HCT116 (cell line): ENCODE measurements at regions not wholly inside any gene's neighbourhood (a gene's known extent, or its start where the extent isn't known, plus 50 kb on each side); places are given as distances from the start of the nearest gene placed in this dataset.

Experiments
- ATAC-seq: fragments of 200-7000 bp; cut with Tn5 transposase; 2 replicates; pipeline ENCODE4 v1.9.1; 2020; ENCODE audit warnings: mild to moderate bottlenecking, moderate library complexity
- BruUV-seq: library from RNA; stranded (reverse); fragments of 400-500 nt; replicated peaks from 2 replicates; lab custom pipeline; 2021; lab: Mats Ljungman, UMichigan
- CTCF ChIA-PET: fragments of 300-600 bp; sonication (Branson Sonifier 250); formaldehyde crosslinking; loops from one replicate; lab custom pipeline; 2021; ENCODE audit warnings: antibody characterized with exemption; lab: Charles Lee
- POLR2A ChIA-PET: fragments of 300-600, 350-600 bp; sonication (Branson Sonifier 250); formaldehyde crosslinking; loops from one replicate; lab custom pipeline; 2021; ENCODE audit warnings: antibody characterized with exemption; lab: Charles Lee
- RAD21 ChIA-PET, 2 experiments: fragments of 300-600 bp; sonication (Branson Sonifier 250); formaldehyde crosslinking; loops; one replicate each; lab custom pipeline; 2023; ENCODE audit warnings: low total read pairs in 2 of 2; ENCODE audit not compliant: uncharacterized antibody in 2 of 2, unreplicated experiment in 2 of 2, low non-redundant PET in 1 of 2; lab: Charles Lee
- DNase-seq: peaks from one replicate; pipeline ENCODE4 v3.0.0-alpha.2; 2010; ENCODE audit warnings: low read depth, low spot score
- H2AFZ ChIP-seq: fragments of 200-600 bp; shearing (Covaris generic), sonication (generic); 2 replicates; pipeline ENCODE4 v1.6.1; 2017; ENCODE audit warnings: low read depth, mixed run types, mixed read lengths, antibody characterized with exemption, low read length; ENCODE audit not compliant: poor library complexity, severe bottlenecking
- H3K27ac ChIP-seq: 2 replicates; pipeline ENCODE4 v1.5.1; 2012; ENCODE audit warnings: low read depth, low read length
- H3K27me3 ChIP-seq: fragments of 200-600 bp; sonication (generic); 2 replicates; pipeline ENCODE4 v1.6.1; 2016; ENCODE audit warnings: mixed run types, low read length, mixed read lengths; ENCODE audit not compliant: insufficient read depth
- H3K36me3 ChIP-seq, 2 experiments: fragments of 200-500 bp in 1 of 2; fragments of 200-600 bp in 1 of 2; sonication (Bioruptor generic) in 1 of 2; sonication (generic) in 1 of 2; 2 replicates each; pipeline versions ENCODE4 v1.5.1 to v1.6.1; 2014 to 2016; ENCODE audit warnings: low read length in 2 of 2, inconsistent platforms in 1 of 2, mixed read lengths in 1 of 2, mixed run types in 1 of 2; ENCODE audit not compliant: insufficient read depth in 2 of 2, control insufficient read depth in 1 of 2
- H3K4me1 ChIP-seq, 2 experiments: fragments of 200-600 bp in 1 of 2; sonication (generic) in 1 of 2; 2 replicates each; pipeline versions ENCODE4 v1.5.1 to v1.6.1; 2012 to 2017; ENCODE audit warnings: low read length in 2 of 2, inconsistent platforms in 1 of 2, mild to moderate bottlenecking in 1 of 2, mixed read lengths in 1 of 2, mixed run types in 1 of 2, moderate library complexity in 1 of 2; ENCODE audit not compliant: insufficient read depth in 2 of 2, control insufficient read depth in 1 of 2
- H3K4me2 ChIP-seq: fragments of 200-600 bp; sonication (generic); 2 replicates; pipeline ENCODE4 v1.6.1; 2017; ENCODE audit warnings: mixed run types, low read length, mixed read lengths
- H3K4me3 ChIP-seq, 2 experiments: fragments of 200-600 bp in 1 of 2; sonication (generic) in 1 of 2; replicated peaks in 1 of 2; 2 replicates each; pipeline ENCODE4 v1.5.1; 2011 to 2016; ENCODE audit warnings: low read length in 2 of 2, control low read depth in 1 of 2, low read depth in 1 of 2, mild to moderate bottlenecking in 1 of 2, mixed read lengths in 1 of 2, mixed run types in 1 of 2
- H3K79me2 ChIP-seq: fragments of 200-600 bp; sonication (generic); 2 replicates; pipeline ENCODE4 v1.6.1; 2017; ENCODE audit warnings: mild to moderate bottlenecking, mixed run types, low read length, moderate library complexity, mixed read lengths; ENCODE audit not compliant: insufficient read depth
- H3K9ac ChIP-seq: fragments of 200-600 bp; sonication (generic); 2 replicates; pipeline ENCODE4 v1.6.1; 2016; ENCODE audit warnings: low read length, mixed read lengths
- H3K9me2 ChIP-seq: fragments of 200-600 bp; sonication (generic), shearing (Covaris generic); 2 replicates; pipeline ENCODE4 v1.6.1; 2017; ENCODE audit warnings: mixed run types, mild to moderate bottlenecking, moderate library complexity; ENCODE audit not compliant: insufficient read depth
- H3K9me3 ChIP-seq, 2 experiments: fragments of 200-500 bp in 1 of 2; fragments of 200-600 bp in 1 of 2; sonication (Bioruptor generic) in 1 of 2; sonication (generic) in 1 of 2; 2 replicates each; pipeline ENCODE4 v1.6.1; 2014 to 2017; ENCODE audit warnings: low read length in 2 of 2, mixed read lengths in 2 of 2, inconsistent platforms in 1 of 2, low read depth in 1 of 2, mild to moderate bottlenecking in 1 of 2, mixed run types in 1 of 2, moderate library complexity in 1 of 2; ENCODE audit not compliant: control insufficient read depth in 1 of 2, insufficient read depth in 1 of 2
- H4K20me1 ChIP-seq: fragments of 200-600 bp; sonication (generic), shearing (Covaris generic); 2 replicates; pipeline ENCODE4 v1.6.1; 2017; ENCODE audit warnings: mixed run types, mild to moderate bottlenecking, moderate library complexity; ENCODE audit not compliant: insufficient read depth
- CBX3 ChIP-seq: IDR thresholded peaks from 2 replicates; pipeline ENCODE4 v1.6.1; 2012; ENCODE audit warnings: low read depth
- CEBPB ChIP-seq: IDR thresholded peaks from 2 replicates; pipeline ENCODE4 v1.6.1; 2012; ENCODE audit warnings: low read depth
- EGR1 ChIP-seq: IDR thresholded peaks from 2 replicates; pipeline ENCODE4 v1.6.1; 2012; ENCODE audit warnings: low read depth
- ELF1 ChIP-seq: IDR thresholded peaks from 2 replicates; pipeline ENCODE4 v1.6.1; 2012; ENCODE audit warnings: low read depth, borderline replicate concordance
- EZH2 ChIP-seq: fragments of 200-600 bp; sonication (generic); IDR thresholded peaks from 2 replicates; pipeline ENCODE4 v1.6.1; 2017; ENCODE audit warnings: antibody characterized with exemption, mixed run types
- FOSL1 ChIP-seq: IDR thresholded peaks from 2 replicates; pipeline ENCODE4 v1.6.1; 2012; ENCODE audit warnings: low read depth
- JUND ChIP-seq: IDR thresholded peaks from 2 replicates; pipeline ENCODE4 v1.6.1; 2012
- POLR2AphosphoS5 ChIP-seq: IDR thresholded peaks from 2 replicates; pipeline ENCODE4 v1.6.1; 2011; ENCODE audit warnings: mild to moderate bottlenecking, low read depth, low read length, moderate library complexity
- RAD21 ChIP-seq: IDR thresholded peaks from 2 replicates; pipeline ENCODE4 v1.6.1; 2012; ENCODE audit warnings: low read depth, mild to moderate bottlenecking
- SIN3A ChIP-seq: IDR thresholded peaks from 2 replicates; pipeline ENCODE4 v1.6.1; 2012; ENCODE audit warnings: low read depth
- SP1 ChIP-seq: IDR thresholded peaks from 2 replicates; pipeline ENCODE4 v1.6.1; 2012; ENCODE audit warnings: low read depth
- SRF ChIP-seq: IDR thresholded peaks from 2 replicates; pipeline ENCODE4 v1.6.1; 2012; ENCODE audit warnings: low read depth
- TCF7L2 ChIP-seq: IDR thresholded peaks from 2 replicates; pipeline ENCODE4 v1.7.0; 2011; ENCODE audit warnings: borderline replicate concordance, inconsistent platforms; ENCODE audit not compliant: insufficient read depth, insufficient read length; ENCODE audit errors: extremely low read depth
- YY1 ChIP-seq: IDR thresholded peaks from 2 replicates; pipeline ENCODE4 v1.6.1; 2011; ENCODE audit warnings: low read length, low read depth, moderate library complexity, mild to moderate bottlenecking; ENCODE audit not compliant: insufficient replicate concordance; ENCODE audit errors: extremely low read depth
- ZFX ChIP-seq: fragments of 450-650 bp; IDR thresholded peaks from 2 replicates; pipeline ENCODE4 v1.6.1; 2017
- intact Hi-C: fragments of 100-400 bp; cut with micrococcal nuclease; formaldehyde crosslinking; loops from 2 replicates; pipeline ENCODE4 v1.10.0; 2022
- TF ChIP-seq, protein P1 (sequence below): IDR thresholded peaks from 2 replicates; pipeline ENCODE4 v1.6.1; 2011; ENCODE audit warnings: mild to moderate bottlenecking, low read length, moderate library complexity; ENCODE audit not compliant: insufficient replicate concordance; ENCODE audit errors: extremely low read depth
- TF ChIP-seq, protein P2 (sequence below), 3 experiments: fragments of 200-600 bp in 1 of 3; sonication (generic) in 1 of 3; IDR thresholded peaks in 2 of 3; conservative IDR thresholded peaks in 1 of 3; 2 replicates each; pipeline ENCODE4 v1.5.1; 2012 to 2017; ENCODE audit warnings: low read depth in 2 of 3, low read length in 2 of 3, antibody characterized with exemption in 1 of 3, borderline replicate concordance in 1 of 3, control low read depth in 1 of 3, mild to moderate bottlenecking in 1 of 3, mixed read lengths in 1 of 3, mixed run types in 1 of 3, moderate library complexity in 1 of 3; ENCODE audit not compliant: insufficient read depth in 1 of 3
- TF ChIP-seq, protein P3 (sequence below): IDR thresholded peaks from 2 replicates; pipeline ENCODE4 v1.6.1; 2012
- TF ChIP-seq, protein P4 (sequence below): IDR thresholded peaks from 2 replicates; pipeline ENCODE4 v1.6.1; 2012

DNA sequence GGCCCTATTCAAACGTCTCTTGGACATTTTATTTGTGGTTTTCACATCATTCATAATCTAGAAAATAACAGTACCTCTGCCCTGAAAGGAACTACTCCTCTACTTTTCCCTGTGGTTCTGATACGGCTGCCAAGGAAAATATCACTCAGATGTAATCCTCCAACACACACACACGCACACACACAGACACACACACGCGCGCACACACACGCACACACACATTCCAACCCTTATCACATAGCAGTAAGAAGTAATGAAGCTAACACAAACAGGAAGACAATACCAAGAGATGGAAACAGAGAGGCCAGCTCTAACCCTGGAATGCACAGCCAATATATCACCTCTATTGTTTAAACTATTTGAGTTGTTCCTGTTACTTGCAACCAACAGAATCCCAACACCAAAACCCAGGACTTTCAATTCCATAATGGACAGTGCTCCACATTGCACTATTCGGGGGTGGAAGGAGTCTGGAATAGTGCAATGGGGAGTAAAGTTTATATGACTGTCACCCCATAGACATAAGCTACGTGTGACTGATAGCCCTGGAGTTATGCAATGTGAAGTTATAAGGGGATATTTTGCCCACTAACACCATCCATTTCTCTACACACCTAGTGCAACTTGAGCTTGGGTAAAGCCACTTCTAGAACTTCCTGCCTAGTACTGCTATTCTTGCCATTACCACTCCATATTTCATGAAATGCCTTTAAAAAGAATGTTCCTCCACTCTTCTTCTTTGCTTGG is 71.3 kb upstream of the FNDC3B start (continued):
- TF ChIP-seq, protein P1, sequence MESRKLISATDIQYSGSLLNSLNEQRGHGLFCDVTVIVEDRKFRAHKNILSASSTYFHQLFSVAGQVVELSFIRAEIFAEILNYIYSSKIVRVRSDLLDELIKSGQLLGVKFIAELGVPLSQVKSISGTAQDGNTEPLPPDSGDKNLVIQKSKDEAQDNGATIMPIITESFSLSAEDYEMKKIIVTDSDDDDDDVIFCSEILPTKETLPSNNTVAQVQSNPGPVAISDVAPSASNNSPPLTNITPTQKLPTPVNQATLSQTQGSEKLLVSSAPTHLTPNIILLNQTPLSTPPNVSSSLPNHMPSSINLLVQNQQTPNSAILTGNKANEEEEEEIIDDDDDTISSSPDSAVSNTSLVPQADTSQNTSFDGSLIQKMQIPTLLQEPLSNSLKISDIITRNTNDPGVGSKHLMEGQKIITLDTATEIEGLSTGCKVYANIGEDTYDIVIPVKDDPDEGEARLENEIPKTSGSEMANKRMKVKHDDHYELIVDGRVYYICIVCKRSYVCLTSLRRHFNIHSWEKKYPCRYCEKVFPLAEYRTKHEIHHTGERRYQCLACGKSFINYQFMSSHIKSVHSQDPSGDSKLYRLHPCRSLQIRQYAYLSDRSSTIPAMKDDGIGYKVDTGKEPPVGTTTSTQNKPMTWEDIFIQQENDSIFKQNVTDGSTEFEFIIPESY, result no peak
- TF ChIP-seq CEBPB (no peak), SIN3A (no peak), ZFX (no peak), SP1 (no peak), CBX3 (no peak)

DNA sequence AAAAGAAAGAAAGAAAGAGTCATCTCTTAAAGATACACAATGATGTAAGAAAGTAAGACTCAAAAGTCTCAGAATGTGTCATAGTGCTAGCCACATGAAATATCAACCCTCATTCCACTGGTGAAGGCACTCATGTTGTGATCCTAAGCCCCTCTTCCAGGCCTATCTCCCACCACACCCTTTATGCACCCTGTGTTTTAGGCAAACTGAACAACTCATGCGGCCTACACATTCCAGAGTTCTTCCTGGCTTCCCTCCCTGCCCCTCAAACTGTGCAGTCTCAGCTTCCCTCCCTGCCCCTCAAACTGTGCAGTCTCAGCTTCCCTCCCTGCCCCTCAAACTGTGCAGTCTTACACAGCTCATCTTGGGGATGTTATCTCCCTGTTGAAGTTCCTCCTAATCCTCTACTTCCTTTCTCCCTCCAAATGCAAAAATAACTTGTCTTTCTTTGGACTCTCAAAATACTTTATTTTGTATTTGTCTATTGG is 69.0 kb upstream of the FNDC3B start:
- intact Hi-C loops, result loop anchor here (10.0 kb wide), 1 partner anchor 184 kb away; no protein-coding TSS in a partner anchor
- Histone ChIP-seq H3K27me3 (no peaks in the 10 kb centered on the region), H3K4me1 (peaks cover 10 to 11% of the 10 kb centered on the region in 2 experiments; a peak in 3 of 4 replicates), H2AFZ (no peak overlapping the region), H3K9ac (no peak overlapping the region), H3K27ac (no peak overlapping the region), H3K79me2 (no peaks in the 10 kb centered on the region), H3K4me3 (no peak overlapping the region), H3K9me3 (no peaks in the 10 kb centered on the region), H3K36me3 (no peaks in the 10 kb centered on the region), H3K9me2 (no peaks in the 10 kb centered on the region), H4K20me1 (no peaks in the 10 kb centered on the region), H3K4me2 (no peak overlapping the region)
- no peak for DNase-seq
- no TSS peak for BruUV-seq
- ChIA-PET RAD21 (interaction anchor here in 1 of 2 experiments (0.7 kb wide), 1 partner anchor 311 kb away, joined by 3 read pairs; no protein-coding TSS in a partner anchor), CTCF (no interaction called here), POLR2A (no interaction called here)
- TF ChIP-seq, protein P2, sequence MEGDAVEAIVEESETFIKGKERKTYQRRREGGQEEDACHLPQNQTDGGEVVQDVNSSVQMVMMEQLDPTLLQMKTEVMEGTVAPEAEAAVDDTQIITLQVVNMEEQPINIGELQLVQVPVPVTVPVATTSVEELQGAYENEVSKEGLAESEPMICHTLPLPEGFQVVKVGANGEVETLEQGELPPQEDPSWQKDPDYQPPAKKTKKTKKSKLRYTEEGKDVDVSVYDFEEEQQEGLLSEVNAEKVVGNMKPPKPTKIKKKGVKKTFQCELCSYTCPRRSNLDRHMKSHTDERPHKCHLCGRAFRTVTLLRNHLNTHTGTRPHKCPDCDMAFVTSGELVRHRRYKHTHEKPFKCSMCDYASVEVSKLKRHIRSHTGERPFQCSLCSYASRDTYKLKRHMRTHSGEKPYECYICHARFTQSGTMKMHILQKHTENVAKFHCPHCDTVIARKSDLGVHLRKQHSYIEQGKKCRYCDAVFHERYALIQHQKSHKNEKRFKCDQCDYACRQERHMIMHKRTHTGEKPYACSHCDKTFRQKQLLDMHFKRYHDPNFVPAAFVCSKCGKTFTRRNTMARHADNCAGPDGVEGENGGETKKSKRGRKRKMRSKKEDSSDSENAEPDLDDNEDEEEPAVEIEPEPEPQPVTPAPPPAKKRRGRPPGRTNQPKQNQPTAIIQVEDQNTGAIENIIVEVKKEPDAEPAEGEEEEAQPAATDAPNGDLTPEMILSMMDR (IDR thresholded peaks at IDR 0.05 in 2 of 3, conservative IDR thresholded peaks at IDR 0.05 in 1 of 3; ENCODE audit: borderline replicate concordance in 1 of 3, insufficient read depth in 1 of 3, low read depth in 2 of 3, low read length in 2 of 3), result no peak
- TF ChIP-seq EGR1 (no peak), EZH2 (no peak), POLR2AphosphoS5 (no peak), ZFX (no peak), SIN3A (no peak), FOSL1 (no peak), JUND (no peak), YY1 (no peak), RAD21 (no peak), SRF (no peak), CBX3 (no peak), TCF7L2 (no peak), ELF1 (no peak)
- TF ChIP-seq, protein P3, sequence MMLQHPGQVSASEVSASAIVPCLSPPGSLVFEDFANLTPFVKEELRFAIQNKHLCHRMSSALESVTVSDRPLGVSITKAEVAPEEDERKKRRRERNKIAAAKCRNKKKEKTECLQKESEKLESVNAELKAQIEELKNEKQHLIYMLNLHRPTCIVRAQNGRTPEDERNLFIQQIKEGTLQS, result no peak
- TF ChIP-seq, protein P4, sequence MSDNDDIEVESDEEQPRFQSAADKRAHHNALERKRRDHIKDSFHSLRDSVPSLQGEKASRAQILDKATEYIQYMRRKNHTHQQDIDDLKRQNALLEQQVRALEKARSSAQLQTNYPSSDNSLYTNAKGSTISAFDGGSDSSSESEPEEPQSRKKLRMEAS, result no peak
- ATAC-seq, result no peak
